ENCODE measurements at regions not wholly inside any gene's neighbourhood (a gene's known extent, or its start where the extent isn't known, plus 50 kb on each side); places are given as distances from the start of the nearest gene placed in this dataset.

DNA sequence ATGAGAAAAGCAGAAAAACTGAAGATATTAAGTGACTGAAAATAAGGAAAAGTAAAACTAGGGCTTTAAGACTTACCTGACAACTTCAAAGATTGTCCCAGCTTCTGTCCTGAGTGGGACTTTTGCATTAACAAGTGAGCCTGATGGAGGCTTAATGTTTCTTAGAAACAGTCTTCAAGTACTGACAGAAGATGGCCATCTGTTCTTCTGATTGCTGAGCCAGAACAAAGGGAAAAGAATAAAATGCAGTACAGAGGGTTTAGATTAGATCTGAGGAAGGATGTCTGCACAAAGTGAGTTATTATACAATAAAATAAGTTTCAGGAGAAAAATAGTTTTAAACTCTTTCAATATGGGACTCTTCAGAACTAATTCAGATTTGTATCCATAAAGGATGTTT is 500.7 kb downstream of the CETN3 start:
- H3K4me3 ChIP-seq (ENCODE audit: low read depth in 1 of 2, low read length in 2 of 2): no peak overlapping the region
- no peaks in the 10 kb centered on the region for H3K27me3 ChIP-seq (ENCODE audit: low read depth, low read length)
- H3K36me3 ChIP-seq (ENCODE audit: control insufficient read depth in 1 of 2, insufficient read depth in 2 of 2, low read length in 2 of 2): no peaks in the 10 kb centered on the region
- H3K9me3 ChIP-seq (ENCODE audit: control insufficient read depth in 1 of 2, low read length in 2 of 2): no peaks in the 10 kb centered on the region
- H3K4me1 ChIP-seq (ENCODE audit: control insufficient read depth in 1 of 2, insufficient read depth in 2 of 2, low read length in 2 of 2): no peaks in the 10 kb centered on the region
- no peak overlapping the region for H3K27ac ChIP-seq (ENCODE audit: low read length)

- Histone ChIP-seq H3K4me3 (ENCODE audit: low read depth in 1 of 2, low read length in 2 of 2) (no peak overlapping the region), H3K27me3 (ENCODE audit: low read depth, low read length) (no peaks in the 10 kb centered on the region), H3K27ac (ENCODE audit: low read length) (no peak overlapping the region), H3K9me3 (ENCODE audit: control insufficient read depth in 1 of 2, low read length in 2 of 2) (no peaks in the 10 kb centered on the region), H3K4me1 (ENCODE audit: control insufficient read depth in 1 of 2, insufficient read depth in 2 of 2, low read length in 2 of 2) (peaks cover 0 to 3% of the 10 kb centered on the region in 2 donors), H3K36me3 (ENCODE audit: control insufficient read depth in 1 of 2, insufficient read depth in 2 of 2, low read length in 2 of 2) (no peaks in the 10 kb centered on the region)
These were observed 505.1 kb downstream of the CETN3 start for GRCh38 chr5:89904442-89904841.

- Histone ChIP-seq H3K4me1 (ENCODE audit: control insufficient read depth in 1 of 2, insufficient read depth in 2 of 2, low read length in 2 of 2) (peaks cover 0 to 3% of the 10 kb centered on the region in 2 donors), H3K4me3 (ENCODE audit: low read depth in 1 of 2, low read length in 2 of 2) (no peak overlapping the region), H3K27me3 (ENCODE audit: low read depth, low read length) (no peaks in the 10 kb centered on the region), H3K27ac (ENCODE audit: low read length) (no peak overlapping the region), H3K36me3 (ENCODE audit: control insufficient read depth in 1 of 2, insufficient read depth in 2 of 2, low read length in 2 of 2) (no peaks in the 10 kb centered on the region), H3K9me3 (ENCODE audit: control insufficient read depth in 1 of 2, low read length in 2 of 2) (no peaks in the 10 kb centered on the region)
These were observed 507.6 kb downstream of the CETN3 start for GRCh38 chr5:89901983-89902382.

- H3K4me1 ChIP-seq (ENCODE audit: control insufficient read depth in 1 of 2, insufficient read depth in 2 of 2, low read length in 2 of 2): peaks cover 0 to 3% of the 10 kb centered on the region in 2 donors
- no peaks in the 10 kb centered on the region for H3K36me3 ChIP-seq (ENCODE audit: control insufficient read depth in 1 of 2, insufficient read depth in 2 of 2, low read length in 2 of 2)
- H3K4me3 ChIP-seq (ENCODE audit: low read depth in 1 of 2, low read length in 2 of 2): no peak overlapping the region
- peak overlapping the region; percentile 3 for H3K27ac ChIP-seq (ENCODE audit: low read length)
- no peaks in the 10 kb centered on the region for H3K27me3 ChIP-seq (ENCODE audit: low read depth, low read length)
- peaks cover 0 to 3% of the 10 kb centered on the region in 2 donors for H3K9me3 ChIP-seq (ENCODE audit: control insufficient read depth in 1 of 2, low read length in 2 of 2)
These were observed 508.2 kb downstream of the CETN3 start for GRCh38 chr5:89901346-89901745.

GRCh38 chr5:89900346-89900745 is 509.2 kb downstream of the CETN3 start:
- H3K4me1 ChIP-seq (ENCODE audit: control insufficient read depth in 1 of 2, insufficient read depth in 2 of 2, low read length in 2 of 2): peaks cover 0 to 3% of the 10 kb centered on the region in 2 donors
- H3K36me3 ChIP-seq (ENCODE audit: control insufficient read depth in 1 of 2, insufficient read depth in 2 of 2, low read length in 2 of 2): no peaks in the 10 kb centered on the region
- H3K27ac ChIP-seq (ENCODE audit: low read length): no peak overlapping the region
- H3K4me3 ChIP-seq (ENCODE audit: low read depth in 1 of 2, low read length in 2 of 2): no peak overlapping the region
- H3K9me3 ChIP-seq (ENCODE audit: control insufficient read depth in 1 of 2, low read length in 2 of 2): peaks cover 0 to 9% of the 10 kb centered on the region in 2 donors
- H3K27me3 ChIP-seq (ENCODE audit: low read depth, low read length): no peaks in the 10 kb centered on the region

GRCh38 chr5:89899559-89899958 is 510.0 kb downstream of the CETN3 start:
- Histone ChIP-seq H3K27me3 (ENCODE audit: low read depth, low read length) (no peaks in the 10 kb centered on the region), H3K4me3 (ENCODE audit: low read depth in 1 of 2, low read length in 2 of 2) (no peak overlapping the region), H3K9me3 (ENCODE audit: control insufficient read depth in 1 of 2, low read length in 2 of 2) (peaks cover 0 to 13% of the 10 kb centered on the region in 2 donors), H3K27ac (ENCODE audit: low read length) (no peak overlapping the region), H3K4me1 (ENCODE audit: control insufficient read depth in 1 of 2, insufficient read depth in 2 of 2, low read length in 2 of 2) (peaks cover 0 to 3% of the 10 kb centered on the region in 2 donors), H3K36me3 (ENCODE audit: control insufficient read depth in 1 of 2, insufficient read depth in 2 of 2, low read length in 2 of 2) (no peaks in the 10 kb centered on the region)

DNA sequence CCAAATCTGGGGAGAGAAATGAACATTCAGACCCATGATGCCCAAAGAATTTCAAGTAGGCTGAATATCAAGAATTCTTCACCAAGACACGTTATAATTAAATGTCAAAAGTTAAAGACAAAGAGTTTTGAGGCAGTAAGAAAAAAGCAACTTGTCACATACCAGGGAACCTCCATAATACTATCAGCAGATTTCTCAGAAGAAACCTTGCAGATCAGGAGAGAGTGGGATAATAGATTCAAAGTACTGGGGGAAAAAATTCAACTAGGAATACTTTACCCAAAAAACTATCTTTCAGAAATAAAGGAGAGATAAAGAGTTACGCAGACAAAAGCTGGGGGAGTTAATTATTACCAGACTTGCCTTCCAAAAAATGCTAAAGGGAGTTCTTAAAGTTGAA is 516.0 kb downstream of the CETN3 start:
- no peaks in the 10 kb centered on the region for H3K4me1 ChIP-seq (ENCODE audit: control insufficient read depth in 1 of 2, insufficient read depth in 2 of 2, low read length in 2 of 2)
- peak overlapping the region in 1 of 2 donors; percentile 19 for H3K4me3 ChIP-seq (ENCODE audit: low read depth in 1 of 2, low read length in 2 of 2)
- H3K27ac ChIP-seq (ENCODE audit: low read length): no peak overlapping the region
- no peaks in the 10 kb centered on the region for H3K36me3 ChIP-seq (ENCODE audit: control insufficient read depth in 1 of 2, insufficient read depth in 2 of 2, low read length in 2 of 2)
- peaks cover 0 to 33% of the 10 kb centered on the region in 2 donors for H3K9me3 ChIP-seq (ENCODE audit: control insufficient read depth in 1 of 2, low read length in 2 of 2)
- H3K27me3 ChIP-seq (ENCODE audit: low read depth, low read length): no peaks in the 10 kb centered on the region

GRCh38 chr5:89885670-89886069 is 523.9 kb downstream of the CETN3 start:
- H3K27me3 ChIP-seq (ENCODE audit: low read depth, low read length): no peaks in the 10 kb centered on the region
- H3K4me1 ChIP-seq (ENCODE audit: control insufficient read depth in 1 of 2, insufficient read depth in 2 of 2, low read length in 2 of 2): no peaks in the 10 kb centered on the region
- H3K27ac ChIP-seq (ENCODE audit: low read length): no peak overlapping the region
- H3K9me3 ChIP-seq (ENCODE audit: control insufficient read depth in 1 of 2, low read length in 2 of 2): no peaks in the 10 kb centered on the region
- no peak overlapping the region for H3K4me3 ChIP-seq (ENCODE audit: low read depth in 1 of 2, low read length in 2 of 2)
- H3K36me3 ChIP-seq (ENCODE audit: control insufficient read depth in 1 of 2, insufficient read depth in 2 of 2, low read length in 2 of 2): no peaks in the 10 kb centered on the region

DNA sequence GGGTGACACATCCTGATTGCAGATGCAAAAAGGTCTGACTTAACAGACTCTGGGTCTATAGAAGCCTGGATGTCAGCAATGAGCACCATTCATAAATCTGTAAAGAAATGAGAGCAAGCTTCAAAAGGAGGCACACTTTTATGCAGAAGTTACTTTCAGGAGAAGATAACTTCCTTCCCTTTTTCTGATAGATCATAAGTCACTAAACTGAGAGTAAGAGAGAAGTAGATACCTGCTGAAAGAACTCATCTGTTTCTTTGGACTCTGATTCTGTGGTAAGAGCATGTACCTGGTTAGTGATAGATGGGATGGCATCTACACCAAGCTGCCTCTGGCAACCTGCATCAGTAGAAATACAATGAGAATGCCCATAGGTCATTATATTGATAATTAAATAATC is 525.6 kb downstream of the CETN3 start:
- no peaks in the 10 kb centered on the region for H3K27me3 ChIP-seq (ENCODE audit: low read depth, low read length)
- no peaks in the 10 kb centered on the region for H3K9me3 ChIP-seq (ENCODE audit: control insufficient read depth in 1 of 2, low read length in 2 of 2)
- no peak overlapping the region for H3K27ac ChIP-seq (ENCODE audit: low read length)
- H3K4me1 ChIP-seq (ENCODE audit: control insufficient read depth in 1 of 2, insufficient read depth in 2 of 2, low read length in 2 of 2): no peaks in the 10 kb centered on the region
- no peaks in the 10 kb centered on the region for H3K36me3 ChIP-seq (ENCODE audit: control insufficient read depth in 1 of 2, insufficient read depth in 2 of 2, low read length in 2 of 2)
- H3K4me3 ChIP-seq (ENCODE audit: low read depth in 1 of 2, low read length in 2 of 2): no peak overlapping the region

- Histone ChIP-seq H3K27ac (ENCODE audit: low read length) (no peak overlapping the region), H3K9me3 (ENCODE audit: control insufficient read depth in 1 of 2, low read length in 2 of 2) (no peaks in the 10 kb centered on the region), H3K27me3 (ENCODE audit: low read depth, low read length) (no peaks in the 10 kb centered on the region), H3K4me3 (ENCODE audit: low read depth in 1 of 2, low read length in 2 of 2) (no peak overlapping the region), H3K4me1 (ENCODE audit: control insufficient read depth in 1 of 2, insufficient read depth in 2 of 2, low read length in 2 of 2) (no peaks in the 10 kb centered on the region), H3K36me3 (ENCODE audit: control insufficient read depth in 1 of 2, insufficient read depth in 2 of 2, low read length in 2 of 2) (no peaks in the 10 kb centered on the region)
These were observed 531.1 kb downstream of the CETN3 start for GRCh38 chr5:89878140-89879132.

DNA sequence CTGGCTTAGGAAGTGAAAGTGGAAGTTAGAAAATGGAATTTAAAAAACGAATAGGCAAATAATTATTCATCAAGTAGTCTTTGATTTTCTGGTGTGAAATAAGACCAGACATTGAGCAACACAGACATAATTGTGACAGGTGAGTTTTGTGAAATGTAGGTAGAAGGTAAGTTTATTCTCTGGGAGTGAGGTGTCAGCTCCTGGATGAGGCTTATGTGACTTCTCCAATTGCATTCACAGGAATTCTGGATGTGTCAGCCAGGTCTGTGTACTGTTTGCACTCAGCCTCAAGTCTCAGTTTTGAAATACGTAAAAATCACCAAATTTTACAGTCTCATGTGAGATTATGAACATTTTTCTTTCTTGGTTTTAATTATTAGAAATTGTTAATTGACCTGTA is 537.6 kb downstream of the CETN3 start:
- Histone ChIP-seq H3K27me3 (ENCODE audit: low read depth, low read length) (no peaks in the 10 kb centered on the region), H3K4me3 (ENCODE audit: low read depth in 1 of 2, low read length in 2 of 2) (no peak overlapping the region), H3K27ac (ENCODE audit: low read length) (no peak overlapping the region), H3K36me3 (ENCODE audit: control insufficient read depth in 1 of 2, insufficient read depth in 2 of 2, low read length in 2 of 2) (no peaks in the 10 kb centered on the region), H3K9me3 (ENCODE audit: control insufficient read depth in 1 of 2, low read length in 2 of 2) (no peaks in the 10 kb centered on the region), H3K4me1 (ENCODE audit: control insufficient read depth in 1 of 2, insufficient read depth in 2 of 2, low read length in 2 of 2) (no peaks in the 10 kb centered on the region)

All from muscle layer of duodenum (tissue), 2 donors.